Upper lobe of left lung (tissue), 4 donors: ENCODE measurements at regions not wholly inside any gene's neighbourhood (a gene's known extent, or its start where the extent isn't known, plus 50 kb on each side); places are given as distances from the start of the nearest gene placed in this dataset.
"Not testable (repeated sequence)": the region's sequence is repeated elsewhere in the genome, so short reads cannot be mapped to it uniquely, and the experiment has no call there.

Source experiments
- CTCF ChIP-seq, 6 experiments: fragments of 450-650 bp in 4 of 6; fragments of 200-600 bp in 2 of 6; sonication (generic) in 2 of 6; IDR thresholded peaks; one replicate each; pipeline ENCODE4 v1.5.1; 2016 to 2019; ENCODE audit warnings: antibody characterized with exemption in 6 of 6
- EP300 ChIP-seq, 4 donors: sonication (generic); formaldehyde crosslinking; IDR thresholded peaks; one replicate each; pipeline ENCODE4 v1.5.1; 2017; ENCODE audit warnings: antibody characterized with exemption in 4 of 4, control low read depth in 2 of 4
- POLR2A ChIP-seq, 4 donors: fragments of 450-650 bp; IDR thresholded peaks; one replicate each; pipeline ENCODE4 v1.5.1; 2016 to 2017; ENCODE audit warnings: antibody characterized with exemption in 4 of 4, mild to moderate bottlenecking in 2 of 4
- POLR2AphosphoS5 ChIP-seq, 2 donors: sonication (generic); formaldehyde crosslinking; IDR thresholded peaks; one replicate each; pipeline ENCODE4 v1.5.1; 2017; ENCODE audit warnings: antibody characterized with exemption in 2 of 2

DNA sequence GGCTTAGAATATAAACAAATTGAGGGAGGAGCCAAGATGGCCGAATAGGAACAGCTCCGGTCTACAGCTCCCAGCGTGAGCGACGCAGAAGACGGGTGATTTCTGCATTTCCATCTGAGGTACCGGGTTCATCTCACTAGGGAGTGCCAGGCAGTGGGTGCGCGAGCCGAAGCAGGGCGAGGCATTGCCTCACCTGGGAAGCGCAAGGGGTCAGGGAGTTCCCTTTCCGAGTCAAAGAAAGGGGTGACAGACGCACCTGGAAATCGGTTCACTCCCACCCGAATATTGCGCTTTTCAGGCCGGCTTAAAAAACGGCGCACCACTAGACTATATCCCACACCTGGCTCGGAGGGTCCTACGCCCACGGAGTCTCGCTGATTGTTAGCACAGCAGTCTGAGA, 234.4 kb downstream of the RERGL start:
- not testable (repeated sequence) for TF ChIP-seq CTCF, POLR2A, EP300, POLR2AphosphoS5 (IDR thresholded peaks at IDR 0.05)
